NCI-H345 treated with DMSO at 0.1 percent for 48 hours (cell line): ENCODE measurements at regions not wholly inside any gene's neighbourhood (a gene's known extent, or its start where the extent isn't known, plus 50 kb on each side); places are given as distances from the start of the nearest gene placed in this dataset.
"Not testable (repeated sequence)": the region's sequence is repeated elsewhere in the genome, so short reads cannot be mapped to it uniquely, and the experiment has no call there.

Experiments used
- DNase-seq: peaks from one replicate; lab custom pipeline; 2025; ENCODE audit not compliant: unreplicated experiment; lab: John Stamatoyannopoulos, UW

DNA sequence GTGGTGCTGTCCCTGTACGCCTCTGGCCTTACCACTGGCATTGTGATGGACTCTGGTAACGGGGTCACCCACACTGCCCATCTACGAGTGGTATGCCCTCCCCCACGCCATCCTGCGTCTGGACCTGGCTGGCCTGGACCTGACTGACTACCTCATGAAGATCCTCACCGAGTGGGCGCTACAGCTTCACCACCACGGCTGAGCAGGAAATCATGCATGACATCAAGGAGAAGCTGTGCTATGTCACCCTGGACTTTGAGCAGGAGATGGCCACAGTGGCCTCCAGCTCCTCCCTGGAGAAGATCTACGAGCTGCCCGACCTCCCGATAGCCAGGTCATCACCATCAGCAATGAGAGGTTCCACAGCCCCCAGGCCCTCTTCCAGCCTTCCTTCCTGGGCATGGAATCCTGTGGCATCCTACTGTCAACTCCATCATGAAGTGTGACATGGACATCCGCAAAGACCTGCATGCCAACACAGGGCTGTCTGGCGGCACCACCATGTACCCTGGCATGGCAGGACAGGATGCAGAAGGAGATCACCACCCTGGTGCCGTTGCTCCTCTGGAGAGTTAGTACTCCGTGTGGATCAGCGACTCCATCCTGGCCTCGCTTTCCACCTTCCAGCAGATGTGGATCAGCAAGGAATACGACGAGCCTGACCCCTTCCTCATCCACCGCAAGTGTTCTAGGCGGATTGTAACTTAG lies 434.2 kb upstream of the RGMB start:
- no peak for DNase-seq

GRCh38 chr5:98341038-98342032 lies 432.1 kb upstream of the RGMB start:
- no peak for DNase-seq

GRCh38 chr5:98342958-98343660 lies 430.4 kb upstream of the RGMB start:
- not testable (repeated sequence) for DNase-seq

GRCh38 chr5:98349251-98349989 lies 424.0 kb upstream of the RGMB start:
- DNase-seq: no peak

- DNase-seq: no peak
These were observed 423.5 kb upstream of the RGMB start for GRCh38 chr5:98349990-98350365.

- DNase-seq: no peak
These were observed 418.5 kb upstream of the RGMB start for GRCh38 chr5:98354922-98355321.

- no peak for DNase-seq
These were observed 412.9 kb upstream of the RGMB start for GRCh38 chr5:98360548-98360947.

DNA sequence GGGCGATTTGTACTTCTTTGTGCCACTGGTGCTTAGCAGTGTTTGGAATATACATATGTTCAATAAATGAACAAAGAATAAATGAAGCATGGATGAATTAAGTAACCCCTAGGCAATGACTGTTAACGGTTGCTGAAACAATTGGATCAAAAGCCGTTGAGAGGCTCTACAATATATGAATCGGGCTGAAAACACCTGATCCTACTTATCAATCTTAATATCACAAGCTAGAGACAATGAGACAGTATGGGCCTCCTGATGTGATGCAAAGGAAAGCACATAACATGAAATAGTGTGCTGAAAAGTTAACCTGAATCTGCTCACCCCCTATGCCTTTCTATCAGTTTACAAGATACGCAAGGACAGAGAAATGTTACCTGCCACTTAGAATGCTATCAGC lies 410.3 kb upstream of the RGMB start:
- peak; percentile 9 for DNase-seq

DNA sequence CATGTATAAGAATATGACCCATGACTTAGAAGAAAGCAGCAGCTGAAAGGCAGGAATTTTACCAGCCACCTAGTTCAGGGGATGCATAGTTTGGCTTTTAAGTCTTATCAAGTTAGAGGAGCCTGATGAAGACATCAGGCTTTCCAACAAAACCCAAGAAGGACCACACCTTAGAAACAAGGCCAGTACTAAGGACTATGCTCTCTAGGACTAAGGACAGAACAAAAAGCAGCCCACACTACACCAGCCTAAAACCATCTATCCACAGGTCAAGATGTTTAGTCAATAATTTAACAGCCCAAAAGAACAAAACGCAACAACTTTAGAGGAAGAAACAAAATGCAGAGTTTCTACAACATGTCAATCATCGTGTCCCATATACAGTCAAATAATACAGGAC lies 408.9 kb upstream of the RGMB start:
- DNase-seq: no peak

GRCh38 chr5:98365126-98365525 lies 408.3 kb upstream of the RGMB start:
- DNase-seq: peak; percentile 28

- DNase-seq: no peak
These were observed 405.3 kb upstream of the RGMB start for GRCh38 chr5:98368141-98368540.

GRCh38 chr5:98372351-98372750 lies 401.1 kb upstream of the RGMB start:
- DNase-seq: no peak

DNA sequence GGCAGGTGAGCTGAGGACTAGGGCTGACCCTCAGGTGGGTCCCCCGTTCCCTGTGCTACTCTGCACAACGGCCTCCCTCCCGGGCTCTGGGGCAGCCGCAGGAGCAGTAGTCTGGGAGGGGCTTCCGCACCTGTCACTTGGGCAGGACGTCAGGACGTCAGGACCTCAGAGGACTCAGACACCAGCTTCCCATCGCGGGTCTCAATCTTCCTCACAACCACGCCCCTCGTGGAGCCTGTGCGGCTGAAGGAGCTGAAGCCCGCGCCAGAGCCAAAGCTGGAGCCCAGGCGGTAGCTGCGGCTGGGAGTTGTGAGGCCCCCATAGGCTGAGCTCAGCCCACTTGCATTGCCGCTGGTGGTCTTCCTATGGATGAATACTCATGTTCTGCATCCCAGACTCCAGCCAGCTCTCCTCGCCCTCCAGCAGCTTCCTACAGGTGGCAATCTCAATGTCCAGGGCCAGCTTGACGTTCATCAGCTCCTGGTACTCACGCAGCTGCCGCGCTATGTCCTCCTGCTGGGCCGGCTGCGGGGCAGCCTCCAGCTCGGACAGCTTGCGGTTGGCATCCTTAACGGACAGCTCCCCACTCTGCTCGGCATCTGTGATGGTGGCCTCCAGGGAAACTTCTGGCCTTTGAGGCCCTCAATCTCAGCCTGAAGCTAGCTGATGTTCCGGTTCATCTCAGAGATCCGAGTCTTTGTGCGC lies 381.4 kb upstream of the RGMB start:
- no peak for DNase-seq

- DNase-seq: not testable (repeated sequence)
These were observed 380.3 kb upstream of the RGMB start for GRCh38 chr5:98393205-98393604.

DNA sequence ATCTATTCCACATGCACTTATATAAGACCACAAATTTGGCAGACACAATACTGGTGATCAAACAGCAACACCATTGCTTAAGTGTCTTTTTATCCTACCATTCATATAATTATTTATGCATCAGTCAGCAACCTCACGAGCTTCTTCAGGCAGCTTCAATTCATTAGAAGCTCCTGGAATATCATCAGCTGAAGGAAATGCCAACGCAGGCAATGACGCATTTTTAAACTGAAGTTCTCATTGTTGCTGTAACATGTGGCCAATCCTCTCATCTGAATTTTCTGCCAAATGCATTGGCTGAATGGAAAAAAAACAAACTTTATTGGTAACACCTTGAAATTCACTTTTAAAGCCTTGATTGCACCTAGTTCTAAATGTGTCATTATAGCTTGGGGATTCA lies 376.4 kb upstream of the RGMB start:
- no peak for DNase-seq

DNA sequence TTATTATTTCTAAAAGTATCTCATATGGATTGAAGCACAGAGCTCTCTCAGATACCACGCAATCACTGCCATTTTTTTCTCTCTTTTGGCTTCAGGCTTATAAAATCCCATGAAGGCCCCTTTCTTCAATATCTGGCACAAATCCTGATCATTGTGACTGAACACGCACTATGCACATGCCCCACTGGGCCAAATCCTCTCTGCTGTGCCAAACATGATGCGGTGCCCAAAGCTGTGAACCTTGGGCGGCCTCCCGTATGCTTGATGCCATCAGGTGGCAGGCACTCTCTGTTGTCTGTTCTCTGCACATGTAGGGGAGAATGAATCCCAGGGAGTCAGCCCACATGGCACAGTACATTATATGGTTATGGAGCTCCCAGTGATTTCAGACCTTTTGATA lies 375.0 kb upstream of the RGMB start:
- no peak for DNase-seq

DNA sequence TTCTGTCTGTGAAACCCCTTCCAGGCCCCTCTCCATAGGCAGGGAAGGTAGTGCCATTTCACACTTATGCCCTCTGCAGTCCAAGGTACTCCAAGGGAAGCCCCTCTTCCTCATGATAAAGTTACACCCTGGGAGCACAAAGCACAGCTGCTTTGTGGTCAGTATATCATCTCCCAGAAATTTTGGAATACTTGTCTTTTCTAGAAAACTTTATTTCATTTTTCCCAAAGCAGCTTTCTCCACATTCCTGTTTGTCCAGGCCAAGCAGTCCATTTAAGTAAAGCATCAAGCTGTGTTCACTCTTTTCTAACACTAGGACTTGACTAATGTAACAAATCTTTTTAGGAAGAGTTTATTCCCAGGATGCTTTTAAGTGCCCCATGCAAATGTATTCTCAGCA lies 371.8 kb upstream of the RGMB start:
- DNase-seq: no peak

DNA sequence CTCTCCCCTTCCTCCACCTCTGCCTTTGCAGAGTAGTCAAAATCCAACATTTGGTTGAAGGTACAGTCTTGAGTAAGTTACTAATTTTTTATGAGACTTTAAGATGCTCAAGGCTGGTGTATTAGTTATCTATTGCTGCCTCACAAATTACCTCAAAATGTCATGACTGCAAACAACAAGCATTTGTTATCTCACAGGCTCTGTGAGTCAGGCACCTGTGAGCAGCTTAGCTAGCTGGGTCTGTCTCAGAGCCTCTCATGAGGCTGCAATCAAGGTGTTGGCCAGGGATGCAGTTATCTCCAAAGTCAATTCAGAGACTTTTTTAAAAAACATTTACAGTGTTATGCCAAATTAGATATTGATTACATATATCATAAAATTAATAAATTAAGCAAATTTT lies 371.3 kb upstream of the RGMB start:
- no peak for DNase-seq

DNA sequence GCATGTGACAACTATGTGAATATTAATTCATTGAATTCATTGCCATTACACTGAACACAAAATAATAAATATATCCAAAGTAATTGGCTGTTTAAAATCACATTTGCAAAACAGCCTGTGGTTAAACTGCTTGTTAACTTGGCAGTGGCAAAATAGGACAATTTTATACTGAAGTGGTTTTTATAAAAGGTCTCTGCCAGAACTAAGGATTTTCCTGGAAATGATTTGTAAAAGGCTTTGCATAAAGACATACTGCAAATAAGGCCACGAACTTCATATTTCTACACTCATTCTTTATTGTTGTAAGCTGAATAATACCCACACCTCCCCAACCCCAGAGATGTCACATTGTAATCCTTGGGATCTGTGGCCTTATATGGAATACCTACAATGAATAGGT lies 370.3 kb upstream of the RGMB start:
- DNase-seq: no peak

DNA sequence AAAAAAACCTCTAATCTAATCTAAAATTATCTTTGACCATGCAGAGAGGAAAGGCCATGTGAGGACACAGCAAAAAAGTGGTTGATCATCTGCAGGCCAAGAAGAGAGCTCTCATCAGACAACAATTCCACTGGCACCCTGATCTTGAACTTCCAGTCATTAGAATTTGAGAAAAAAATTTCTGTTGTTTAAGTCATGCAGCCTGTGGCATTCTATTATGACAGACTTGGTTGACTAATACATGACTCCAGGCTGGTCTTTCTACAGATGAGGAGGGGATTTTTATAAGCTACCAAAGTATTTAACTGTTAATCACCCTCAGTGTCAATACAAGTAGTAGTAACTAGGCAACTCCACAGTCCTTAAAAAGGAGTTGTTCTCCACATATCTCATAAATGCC lies 358.5 kb upstream of the RGMB start:
- DNase-seq: no peak
